WTC11 (cell line): ENCODE measurements at regions not wholly inside any gene's neighbourhood (a gene's known extent, or its start where the extent isn't known, plus 50 kb on each side); places are given as distances from the start of the nearest gene placed in this dataset.

Experiments
- ATAC-seq: fragments of 200-7000 bp; cut with Tn5 transposase; 2 replicates; pipeline ENCODE4 v1.10.0; 2021; ENCODE audit warnings: mild to moderate bottlenecking, moderate library complexity
- CTCF ChIA-PET: fragments of 300-600 bp; sonication (Branson Sonifier 250); formaldehyde crosslinking; loops from one replicate; lab custom pipeline; 2021; ENCODE audit warnings: antibody characterized with exemption; lab: Charles Lee
- POLR2A ChIA-PET: fragments of 350-600 bp; sonication (Branson Sonifier 250); formaldehyde crosslinking; loops from one replicate; lab custom pipeline; 2021; ENCODE audit warnings: antibody characterized with exemption; lab: Charles Lee
- DNase-seq: peaks from one replicate; pipeline ENCODE4 v3.0.0; 2021; ENCODE audit warnings: low spot score
- H3K27ac Mint-ChIP-seq: 2 replicates; pipeline ENCODE4 v1.8.0; 2021; ENCODE audit warnings: mixed read lengths
- H3K27me3 Mint-ChIP-seq: 2 replicates; pipeline ENCODE4 v1.8.0; 2021; ENCODE audit warnings: low read depth, mild to moderate bottlenecking, moderate library complexity, mixed read lengths
- H3K36me3 Mint-ChIP-seq: 2 replicates; pipeline ENCODE4 v1.8.0; 2021; ENCODE audit warnings: mixed read lengths
- H3K4me1 Mint-ChIP-seq: 2 replicates; pipeline ENCODE4 v1.8.0; 2022; ENCODE audit warnings: mixed read lengths
- H3K4me3 Mint-ChIP-seq: 2 replicates; pipeline ENCODE4 v1.8.0; 2021; ENCODE audit warnings: mild to moderate bottlenecking, moderate library complexity, mixed read lengths
- H3K9me3 Mint-ChIP-seq: 2 replicates; pipeline ENCODE4 v1.8.0; 2021; ENCODE audit warnings: mixed read lengths
- FOXJ3 ChIP-seq: sonication (generic); formaldehyde crosslinking; IDR thresholded peaks from 2 replicates; pipeline ENCODE4 v1.9.0; 2021; ENCODE audit warnings: missing genetic modification reagents, mild to moderate bottlenecking, borderline replicate concordance
- FOXP1 ChIP-seq: sonication (generic); formaldehyde crosslinking; IDR thresholded peaks from 2 replicates; pipeline ENCODE4 v1.8.0; 2022; ENCODE audit warnings: missing genetic modification reagents, mild to moderate bottlenecking, moderate library complexity, borderline replicate concordance
- GRHL2 ChIP-seq: fragments of 250-450 bp; sonication (Bioruptor Pico); IDR thresholded peaks from 2 replicates; pipeline ENCODE4 v1.8.0; 2022; ENCODE audit warnings: mild to moderate bottlenecking, moderate library complexity; ENCODE audit not compliant: insufficient replicate concordance, severe bottlenecking
- GTF2I ChIP-seq: fragments of 250-450 bp; sonication (Bioruptor Pico); conservative IDR thresholded peaks from 2 replicates; pipeline ENCODE4 v1.4.0; 2021; ENCODE audit warnings: mild to moderate bottlenecking
- NFE2L1 ChIP-seq: sonication (generic); formaldehyde crosslinking; IDR thresholded peaks from 2 replicates; pipeline ENCODE4 v1.8.1; 2023; ENCODE audit warnings: missing genetic modification reagents
- RELA ChIP-seq: sonication (generic); formaldehyde crosslinking; IDR thresholded peaks from 2 replicates; pipeline ENCODE4 v1.8.1; 2022; ENCODE audit warnings: missing genetic modification reagents, mild to moderate bottlenecking, borderline replicate concordance
- RORB ChIP-seq: fragments of 250-450 bp; sonication (Bioruptor Pico); IDR thresholded peaks from 2 replicates; pipeline ENCODE4 v1.9.0; 2021; ENCODE audit warnings: mild to moderate bottlenecking
- SMAD4 ChIP-seq: sonication (generic); formaldehyde crosslinking; IDR thresholded peaks from 2 replicates; pipeline ENCODE4 v1.8.0; 2022; ENCODE audit warnings: mild to moderate bottlenecking, missing genetic modification reagents
- SOX15 ChIP-seq: fragments of 250-450 bp; sonication (Bioruptor Pico); IDR thresholded peaks from 2 replicates; pipeline ENCODE4 v1.9.0; 2021; ENCODE audit warnings: mild to moderate bottlenecking
- SP1 ChIP-seq: sonication (generic); formaldehyde crosslinking; conservative IDR thresholded peaks from 2 replicates; pipeline ENCODE4 v1.8.1; 2022; ENCODE audit warnings: missing genetic modification reagents
- TEAD1 ChIP-seq: sonication (generic); formaldehyde crosslinking; IDR thresholded peaks from 2 replicates; pipeline ENCODE4 v1.8.0; 2022; ENCODE audit warnings: mild to moderate bottlenecking, missing genetic modification reagents
- TEAD4 ChIP-seq: sonication (generic); formaldehyde crosslinking; IDR thresholded peaks from 2 replicates; pipeline ENCODE4 v1.8.0; 2022; ENCODE audit warnings: mild to moderate bottlenecking, missing genetic modification reagents
- TP53 ChIP-seq: sonication (generic); formaldehyde crosslinking; IDR thresholded peaks from 2 replicates; pipeline ENCODE4 v1.8.1; 2023; ENCODE audit warnings: mild to moderate bottlenecking, missing genetic modification reagents
- ZNF219 ChIP-seq: sonication (generic); formaldehyde crosslinking; IDR thresholded peaks from 2 replicates; pipeline ENCODE4 v1.8.0; 2023; ENCODE audit warnings: missing genetic modification reagents, mild to moderate bottlenecking, borderline replicate concordance
- ZNF263 ChIP-seq: sonication (generic); formaldehyde crosslinking; IDR thresholded peaks from 2 replicates; pipeline ENCODE4 v1.8.1; 2022; ENCODE audit warnings: low read depth, mild to moderate bottlenecking, moderate library complexity, missing genetic modification reagents
- ZNF396 ChIP-seq: fragments of 250-450 bp; sonication (Bioruptor Pico); IDR thresholded peaks from 2 replicates; pipeline ENCODE4 v1.8.0; 2021; ENCODE audit warnings: mild to moderate bottlenecking, moderate library complexity, borderline replicate concordance
- TF ChIP-seq, protein P1 (sequence below): sonication (generic); formaldehyde crosslinking; IDR thresholded peaks from 2 replicates; pipeline ENCODE4 v1.8.0; 2023; ENCODE audit warnings: missing genetic modification reagents
- TF ChIP-seq, protein P2 (sequence below): fragments of 250-450 bp; sonication (Bioruptor Pico); IDR thresholded peaks from 2 replicates; pipeline ENCODE4 v1.9.0; 2021; ENCODE audit warnings: mild to moderate bottlenecking
- TF ChIP-seq, protein P3 (sequence below): fragments of 200-600 bp; IDR thresholded peaks from 2 replicates; pipeline ENCODE4 v1.8.0; 2022; ENCODE audit warnings: antibody characterized with exemption
- TF ChIP-seq, protein P4 (sequence below): sonication (generic); formaldehyde crosslinking; IDR thresholded peaks from 2 replicates; pipeline ENCODE4 v1.8.0; 2022; ENCODE audit warnings: missing genetic modification reagents
- TF ChIP-seq, protein P5 (sequence below): fragments of 250-450 bp; sonication (Bioruptor Pico); IDR thresholded peaks from 2 replicates; pipeline ENCODE4 v1.9.0; 2021; ENCODE audit warnings: mild to moderate bottlenecking
- TF ChIP-seq, protein P6 (sequence below): sonication (generic); formaldehyde crosslinking; IDR thresholded peaks from 2 replicates; pipeline ENCODE4 v1.8.0; 2022; ENCODE audit warnings: mild to moderate bottlenecking, missing genetic modification reagents
- TF ChIP-seq, protein P7 (sequence below): fragments of 250-450 bp; sonication (Bioruptor Pico); IDR thresholded peaks from 2 replicates; pipeline ENCODE4 v1.9.0; 2021; ENCODE audit warnings: moderate library complexity, mild to moderate bottlenecking, inconsistent platforms, borderline replicate concordance

DNA sequence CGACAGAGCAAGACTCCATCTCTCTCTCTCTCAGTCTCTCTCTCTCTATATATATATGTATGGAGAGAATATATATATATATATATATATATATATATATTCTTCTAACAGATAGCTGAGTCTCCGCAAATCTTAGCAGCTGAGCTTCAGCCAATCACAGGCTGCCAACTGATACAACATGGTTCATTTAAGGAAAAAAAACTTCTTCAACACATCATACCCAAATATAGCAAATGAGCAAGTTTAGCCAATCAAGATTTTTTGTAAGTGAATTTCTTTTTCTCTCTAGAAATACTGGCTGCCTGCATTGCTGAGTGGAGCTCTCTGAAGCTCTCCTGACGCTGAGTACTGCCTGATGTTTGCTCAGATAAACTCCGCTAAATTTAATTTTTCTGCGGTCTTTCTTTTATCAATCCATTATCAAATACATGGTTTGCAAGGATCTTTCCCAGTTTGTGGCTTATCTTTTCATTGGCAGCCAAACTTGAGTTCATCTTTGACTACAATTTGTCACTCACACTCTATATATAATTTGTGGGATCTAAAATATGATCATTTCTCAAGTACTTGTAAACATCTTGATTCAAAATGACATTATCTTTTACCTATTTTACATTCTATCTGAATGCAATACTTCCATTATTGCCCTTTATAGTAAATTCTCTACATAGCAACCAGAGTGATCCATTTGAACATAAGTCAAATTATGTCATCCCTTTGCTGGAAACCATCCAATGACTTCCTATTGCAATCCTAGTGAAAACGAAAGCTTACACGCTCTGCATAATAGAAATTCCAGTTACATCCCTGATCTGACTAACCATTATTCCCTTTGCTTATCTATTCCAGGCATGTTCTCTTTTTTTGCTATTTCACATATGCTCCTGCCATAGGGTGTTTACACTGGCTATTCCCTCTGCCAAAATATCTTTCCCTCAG lies 2131.7 kb downstream of the MRPL39 start (continued):
- TF ChIP-seq, protein P1, sequence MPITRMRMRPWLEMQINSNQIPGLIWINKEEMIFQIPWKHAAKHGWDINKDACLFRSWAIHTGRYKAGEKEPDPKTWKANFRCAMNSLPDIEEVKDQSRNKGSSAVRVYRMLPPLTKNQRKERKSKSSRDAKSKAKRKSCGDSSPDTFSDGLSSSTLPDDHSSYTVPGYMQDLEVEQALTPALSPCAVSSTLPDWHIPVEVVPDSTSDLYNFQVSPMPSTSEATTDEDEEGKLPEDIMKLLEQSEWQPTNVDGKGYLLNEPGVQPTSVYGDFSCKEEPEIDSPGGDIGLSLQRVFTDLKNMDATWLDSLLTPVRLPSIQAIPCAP (CRISPR knock-in tag) = no peak
- TF ChIP-seq SP1 (CRISPR knock-in tag) (no peak), ZNF396 (CRISPR knock-in tag) (no peak), FOXJ3 (CRISPR knock-in tag) (no peak), TEAD1 (no peak), TP53 (no peak), SOX15 (no peak), FOXP1 (CRISPR knock-in tag) (no peak)
- TF ChIP-seq, protein P2, sequence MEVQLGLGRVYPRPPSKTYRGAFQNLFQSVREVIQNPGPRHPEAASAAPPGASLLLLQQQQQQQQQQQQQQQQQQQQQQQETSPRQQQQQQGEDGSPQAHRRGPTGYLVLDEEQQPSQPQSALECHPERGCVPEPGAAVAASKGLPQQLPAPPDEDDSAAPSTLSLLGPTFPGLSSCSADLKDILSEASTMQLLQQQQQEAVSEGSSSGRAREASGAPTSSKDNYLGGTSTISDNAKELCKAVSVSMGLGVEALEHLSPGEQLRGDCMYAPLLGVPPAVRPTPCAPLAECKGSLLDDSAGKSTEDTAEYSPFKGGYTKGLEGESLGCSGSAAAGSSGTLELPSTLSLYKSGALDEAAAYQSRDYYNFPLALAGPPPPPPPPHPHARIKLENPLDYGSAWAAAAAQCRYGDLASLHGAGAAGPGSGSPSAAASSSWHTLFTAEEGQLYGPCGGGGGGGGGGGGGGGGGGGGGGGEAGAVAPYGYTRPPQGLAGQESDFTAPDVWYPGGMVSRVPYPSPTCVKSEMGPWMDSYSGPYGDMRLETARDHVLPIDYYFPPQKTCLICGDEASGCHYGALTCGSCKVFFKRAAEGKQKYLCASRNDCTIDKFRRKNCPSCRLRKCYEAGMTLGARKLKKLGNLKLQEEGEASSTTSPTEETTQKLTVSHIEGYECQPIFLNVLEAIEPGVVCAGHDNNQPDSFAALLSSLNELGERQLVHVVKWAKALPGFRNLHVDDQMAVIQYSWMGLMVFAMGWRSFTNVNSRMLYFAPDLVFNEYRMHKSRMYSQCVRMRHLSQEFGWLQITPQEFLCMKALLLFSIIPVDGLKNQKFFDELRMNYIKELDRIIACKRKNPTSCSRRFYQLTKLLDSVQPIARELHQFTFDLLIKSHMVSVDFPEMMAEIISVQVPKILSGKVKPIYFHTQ = no peak

DNA sequence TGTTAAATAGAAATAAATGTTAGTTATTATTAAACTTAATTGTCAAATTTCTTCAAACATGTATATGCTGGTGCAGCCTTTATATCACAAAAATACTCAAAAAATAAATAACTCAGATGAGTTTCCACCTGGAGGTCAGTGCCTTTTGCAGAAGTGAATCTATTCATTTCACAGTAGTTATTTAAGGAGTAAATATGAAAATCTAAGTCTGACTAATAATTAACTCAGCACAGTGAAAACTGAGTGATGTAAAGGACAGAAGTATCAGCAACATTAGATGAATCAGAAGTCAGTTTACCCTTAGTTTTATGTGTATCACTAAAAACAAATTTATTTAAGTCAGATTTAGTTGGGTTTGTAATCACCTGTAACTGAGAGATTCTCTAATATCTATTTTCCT lies 2135.4 kb downstream of the MRPL39 start:
- H3K36me3 Mint-ChIP-seq = no peaks in the 10 kb centered on the region
- no peak overlapping the region for H3K27ac Mint-ChIP-seq
- DNase-seq = no peak
- no peaks in the 10 kb centered on the region for H3K27me3 Mint-ChIP-seq
- ChIA-PET POLR2A (interaction anchor here (0.7 kb wide), 1 partner anchor 680 kb away, joined by 3 read pairs; no protein-coding TSS in a partner anchor), CTCF (interaction anchor here (0.8 kb wide), 1 partner anchor 573 kb away, joined by 4 read pairs; no protein-coding TSS in a partner anchor)
- H3K9me3 Mint-ChIP-seq = 0 out of 2 replicates have a peak, but pooled peaks cover 4% of the 10 kb centered on the region
- no peak overlapping the region for H3K4me3 Mint-ChIP-seq
- H3K4me1 Mint-ChIP-seq = peaks cover 8% of the 10 kb centered on the region
- no peak for ATAC-seq
- TF ChIP-seq ZNF219 (CRISPR knock-in tag) (no peak), RORB (no peak), TEAD4 (CRISPR knock-in tag) (no peak), ZNF263 (CRISPR knock-in tag) (no peak), NFE2L1 (CRISPR knock-in tag) (no peak), RELA (CRISPR knock-in tag) (no peak), GTF2I (CRISPR knock-in tag) (no peak), TP53 (no peak), SMAD4 (CRISPR knock-in tag) (no peak), ZNF396 (CRISPR knock-in tag) (no peak), TEAD1 (no peak), GRHL2 (CRISPR knock-in tag) (no peak)
- TF ChIP-seq, protein P3, sequence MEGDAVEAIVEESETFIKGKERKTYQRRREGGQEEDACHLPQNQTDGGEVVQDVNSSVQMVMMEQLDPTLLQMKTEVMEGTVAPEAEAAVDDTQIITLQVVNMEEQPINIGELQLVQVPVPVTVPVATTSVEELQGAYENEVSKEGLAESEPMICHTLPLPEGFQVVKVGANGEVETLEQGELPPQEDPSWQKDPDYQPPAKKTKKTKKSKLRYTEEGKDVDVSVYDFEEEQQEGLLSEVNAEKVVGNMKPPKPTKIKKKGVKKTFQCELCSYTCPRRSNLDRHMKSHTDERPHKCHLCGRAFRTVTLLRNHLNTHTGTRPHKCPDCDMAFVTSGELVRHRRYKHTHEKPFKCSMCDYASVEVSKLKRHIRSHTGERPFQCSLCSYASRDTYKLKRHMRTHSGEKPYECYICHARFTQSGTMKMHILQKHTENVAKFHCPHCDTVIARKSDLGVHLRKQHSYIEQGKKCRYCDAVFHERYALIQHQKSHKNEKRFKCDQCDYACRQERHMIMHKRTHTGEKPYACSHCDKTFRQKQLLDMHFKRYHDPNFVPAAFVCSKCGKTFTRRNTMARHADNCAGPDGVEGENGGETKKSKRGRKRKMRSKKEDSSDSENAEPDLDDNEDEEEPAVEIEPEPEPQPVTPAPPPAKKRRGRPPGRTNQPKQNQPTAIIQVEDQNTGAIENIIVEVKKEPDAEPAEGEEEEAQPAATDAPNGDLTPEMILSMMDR = no peak
- TF ChIP-seq, protein P1 (CRISPR knock-in tag) = no peak
- TF ChIP-seq, protein P4, sequence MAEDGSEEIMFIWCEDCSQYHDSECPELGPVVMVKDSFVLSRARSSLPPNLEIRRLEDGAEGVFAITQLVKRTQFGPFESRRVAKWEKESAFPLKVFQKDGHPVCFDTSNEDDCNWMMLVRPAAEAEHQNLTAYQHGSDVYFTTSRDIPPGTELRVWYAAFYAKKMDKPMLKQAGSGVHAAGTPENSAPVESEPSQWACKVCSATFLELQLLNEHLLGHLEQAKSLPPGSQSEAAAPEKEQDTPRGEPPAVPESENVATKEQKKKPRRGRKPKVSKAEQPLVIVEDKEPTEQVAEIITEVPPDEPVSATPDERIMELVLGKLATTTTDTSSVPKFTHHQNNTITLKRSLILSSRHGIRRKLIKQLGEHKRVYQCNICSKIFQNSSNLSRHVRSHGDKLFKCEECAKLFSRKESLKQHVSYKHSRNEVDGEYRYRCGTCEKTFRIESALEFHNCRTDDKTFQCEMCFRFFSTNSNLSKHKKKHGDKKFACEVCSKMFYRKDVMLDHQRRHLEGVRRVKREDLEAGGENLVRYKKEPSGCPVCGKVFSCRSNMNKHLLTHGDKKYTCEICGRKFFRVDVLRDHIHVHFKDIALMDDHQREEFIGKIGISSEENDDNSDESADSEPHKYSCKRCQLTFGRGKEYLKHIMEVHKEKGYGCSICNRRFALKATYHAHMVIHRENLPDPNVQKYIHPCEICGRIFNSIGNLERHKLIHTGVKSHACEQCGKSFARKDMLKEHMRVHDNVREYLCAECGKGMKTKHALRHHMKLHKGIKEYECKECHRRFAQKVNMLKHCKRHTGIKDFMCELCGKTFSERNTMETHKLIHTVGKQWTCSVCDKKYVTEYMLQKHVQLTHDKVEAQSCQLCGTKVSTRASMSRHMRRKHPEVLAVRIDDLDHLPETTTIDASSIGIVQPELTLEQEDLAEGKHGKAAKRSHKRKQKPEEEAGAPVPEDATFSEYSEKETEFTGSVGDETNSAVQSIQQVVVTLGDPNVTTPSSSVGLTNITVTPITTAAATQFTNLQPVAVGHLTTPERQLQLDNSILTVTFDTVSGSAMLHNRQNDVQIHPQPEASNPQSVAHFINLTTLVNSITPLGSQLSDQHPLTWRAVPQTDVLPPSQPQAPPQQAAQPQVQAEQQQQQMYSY (CRISPR knock-in tag) = no peak
- TF ChIP-seq, protein P5, sequence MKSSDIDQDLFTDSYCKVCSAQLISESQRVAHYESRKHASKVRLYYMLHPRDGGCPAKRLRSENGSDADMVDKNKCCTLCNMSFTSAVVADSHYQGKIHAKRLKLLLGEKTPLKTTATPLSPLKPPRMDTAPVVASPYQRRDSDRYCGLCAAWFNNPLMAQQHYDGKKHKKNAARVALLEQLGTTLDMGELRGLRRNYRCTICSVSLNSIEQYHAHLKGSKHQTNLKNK (CRISPR knock-in tag) = no peak
- TF ChIP-seq, protein P6, sequence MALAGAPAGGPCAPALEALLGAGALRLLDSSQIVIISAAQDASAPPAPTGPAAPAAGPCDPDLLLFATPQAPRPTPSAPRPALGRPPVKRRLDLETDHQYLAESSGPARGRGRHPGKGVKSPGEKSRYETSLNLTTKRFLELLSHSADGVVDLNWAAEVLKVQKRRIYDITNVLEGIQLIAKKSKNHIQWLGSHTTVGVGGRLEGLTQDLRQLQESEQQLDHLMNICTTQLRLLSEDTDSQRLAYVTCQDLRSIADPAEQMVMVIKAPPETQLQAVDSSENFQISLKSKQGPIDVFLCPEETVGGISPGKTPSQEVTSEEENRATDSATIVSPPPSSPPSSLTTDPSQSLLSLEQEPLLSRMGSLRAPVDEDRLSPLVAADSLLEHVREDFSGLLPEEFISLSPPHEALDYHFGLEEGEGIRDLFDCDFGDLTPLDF = no peak
- TF ChIP-seq, protein P7, sequence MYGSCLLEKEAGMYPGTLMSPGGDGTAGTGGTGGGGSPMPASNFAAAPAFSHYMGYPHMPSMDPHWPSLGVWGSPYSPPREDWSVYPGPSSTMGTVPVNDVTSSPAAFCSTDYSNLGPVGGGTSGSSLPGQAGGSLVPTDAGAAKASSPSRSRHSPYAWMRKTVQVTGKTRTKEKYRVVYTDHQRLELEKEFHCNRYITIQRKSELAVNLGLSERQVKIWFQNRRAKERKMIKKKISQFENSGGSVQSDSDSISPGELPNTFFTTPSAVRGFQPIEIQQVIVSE (CRISPR knock-in tag) = no peak
